ENCODE measurements at regions not wholly inside any gene's neighbourhood (a gene's known extent, or its start where the extent isn't known, plus 50 kb on each side); places are given as distances from the start of the nearest gene placed in this dataset.
"Not testable (repeated sequence)": the region's sequence is repeated elsewhere in the genome, so short reads cannot be mapped to it uniquely, and the experiment has no call there.

DNA sequence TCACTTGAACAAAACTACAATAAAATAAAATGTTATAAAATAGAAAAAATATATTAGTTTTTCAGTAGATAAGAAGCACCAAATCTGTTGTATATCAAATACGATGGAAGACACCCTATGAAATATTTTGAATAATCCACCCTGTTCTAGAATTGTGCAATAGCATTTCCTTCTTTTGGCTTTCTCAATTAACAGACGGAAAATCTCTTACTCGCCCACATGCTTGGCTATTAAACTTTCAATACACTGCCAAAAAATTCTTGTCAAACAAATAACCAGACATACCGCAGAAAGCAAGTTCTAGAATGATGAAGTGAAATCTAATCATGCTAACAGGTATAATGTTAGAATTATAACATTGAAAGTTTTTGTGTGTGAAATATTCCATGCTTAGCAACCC is 671.6 kb upstream of the SLIT2 start:
- Histone ChIP-seq H3K4me1 (ENCODE audit: control insufficient read depth, insufficient read depth, low read length, unreplicated experiment) (peaks cover 7% of the 10 kb centered on the region), H2AFZ (ENCODE audit: low read length, unreplicated experiment) (peak overlapping the region; percentile 46)

DNA sequence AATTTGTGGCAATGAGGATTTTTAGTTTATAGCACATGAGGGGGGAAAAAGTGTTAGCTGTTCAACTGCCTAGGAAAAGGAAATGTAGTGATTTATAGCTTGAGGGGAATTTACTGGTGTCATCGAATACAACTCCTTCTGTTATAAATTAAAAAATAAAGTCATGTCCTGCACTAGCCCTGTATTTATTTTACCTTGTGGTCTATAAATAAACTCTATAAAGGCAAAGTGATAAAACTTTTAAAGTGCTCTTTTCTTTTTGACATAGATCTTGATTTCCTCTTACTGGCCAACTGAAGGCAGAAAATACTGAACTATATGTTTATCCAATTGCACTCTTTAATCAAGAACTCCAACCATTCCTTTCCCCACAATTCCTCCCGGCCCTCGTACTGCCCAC is 672.1 kb upstream of the SLIT2 start:
- no peak overlapping the region for H2AFZ ChIP-seq (ENCODE audit: low read length, unreplicated experiment)
- H3K4me1 ChIP-seq (ENCODE audit: control insufficient read depth, insufficient read depth, low read length, unreplicated experiment) = peaks cover 7% of the 10 kb centered on the region
- no peak overlapping the region for H3K27ac ChIP-seq (ENCODE audit: low read depth, low read length)
- H3K36me3 ChIP-seq (ENCODE audit: insufficient read depth, low read length) = no peaks in the 10 kb centered on the region
- no peak overlapping the region for H3K4me3 ChIP-seq (ENCODE audit: low read depth, low read length)
- no peaks in the 10 kb centered on the region for H3K27me3 ChIP-seq (ENCODE audit: insufficient read depth, low read length)
- no peaks in the 10 kb centered on the region for H3K79me2 ChIP-seq (ENCODE audit: control insufficient read depth, insufficient read depth, low read length, unreplicated experiment)

More for the DNA sequence above, 671.6 kb upstream of the SLIT2 start:
- H3K36me3 ChIP-seq (ENCODE audit: insufficient read depth, low read length) = no peaks in the 10 kb centered on the region
- no peaks in the 10 kb centered on the region for H3K79me2 ChIP-seq (ENCODE audit: control insufficient read depth, insufficient read depth, low read length, unreplicated experiment)
- peak overlapping the region; percentile 22; the same call in 1 of the 2 replicates for H3K4me3 ChIP-seq (ENCODE audit: low read depth, low read length)
- H3K27ac ChIP-seq (ENCODE audit: low read depth, low read length) = no peak overlapping the region
- H3K27me3 ChIP-seq (ENCODE audit: insufficient read depth, low read length) = no peaks in the 10 kb centered on the region

DNA sequence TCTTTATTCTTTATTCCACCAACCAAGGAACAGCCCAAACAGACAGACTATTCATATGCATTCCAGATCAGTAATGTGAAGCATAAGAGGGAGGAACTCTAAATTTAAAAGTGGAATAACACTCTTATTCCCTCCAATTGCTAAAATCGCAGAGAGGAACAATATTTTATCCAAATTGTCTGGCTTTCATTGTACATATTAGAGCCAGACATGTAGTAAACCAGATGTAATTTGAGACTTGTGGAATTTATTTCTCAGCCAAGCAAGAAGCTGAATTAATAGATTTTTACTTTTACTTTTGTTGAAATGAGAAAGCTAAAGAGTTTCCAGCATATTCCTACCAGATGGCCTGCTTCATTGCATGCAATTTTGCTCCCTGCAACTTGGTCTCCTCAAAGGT is 674.6 kb upstream of the SLIT2 start:
- Histone ChIP-seq H3K4me1 (ENCODE audit: control insufficient read depth, insufficient read depth, low read length, unreplicated experiment) (peaks cover 7% of the 10 kb centered on the region), H3K79me2 (ENCODE audit: control insufficient read depth, insufficient read depth, low read length, unreplicated experiment) (no peaks in the 10 kb centered on the region), H3K4me3 (ENCODE audit: low read depth, low read length) (no peak overlapping the region), H2AFZ (ENCODE audit: low read length, unreplicated experiment) (no peak overlapping the region), H3K27me3 (ENCODE audit: insufficient read depth, low read length) (no peaks in the 10 kb centered on the region), H3K27ac (ENCODE audit: low read depth, low read length) (no peak overlapping the region), H3K36me3 (ENCODE audit: insufficient read depth, low read length) (no peaks in the 10 kb centered on the region)

DNA sequence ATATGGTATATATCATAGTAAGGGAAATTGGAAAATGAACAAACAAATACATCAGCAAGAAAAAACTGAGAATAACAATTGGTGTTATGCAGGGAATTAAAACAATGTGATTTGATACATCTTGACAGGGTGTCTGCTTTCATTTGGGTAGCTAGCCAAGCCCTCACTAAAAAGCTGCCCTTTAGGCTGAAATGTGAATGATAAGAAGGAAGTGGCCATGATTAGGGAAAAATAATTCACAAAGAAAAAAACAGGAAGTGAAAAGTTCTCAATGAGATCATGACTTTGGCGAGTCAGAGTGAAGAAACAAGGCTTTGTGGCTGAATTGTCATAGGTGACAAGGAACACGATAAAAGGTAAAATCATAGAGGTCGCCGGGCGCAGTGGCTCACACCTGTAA is 675.8 kb upstream of the SLIT2 start:
- no peak overlapping the region for H3K4me3 ChIP-seq (ENCODE audit: low read depth, low read length)
- H3K36me3 ChIP-seq (ENCODE audit: insufficient read depth, low read length) = no peaks in the 10 kb centered on the region
- H3K4me1 ChIP-seq (ENCODE audit: control insufficient read depth, insufficient read depth, low read length, unreplicated experiment) = peaks cover 7% of the 10 kb centered on the region
- H2AFZ ChIP-seq (ENCODE audit: low read length, unreplicated experiment) = peak overlapping the region; percentile 12
- no peaks in the 10 kb centered on the region for H3K27me3 ChIP-seq (ENCODE audit: insufficient read depth, low read length)
- no peak overlapping the region for H3K27ac ChIP-seq (ENCODE audit: low read depth, low read length)
- H3K79me2 ChIP-seq (ENCODE audit: control insufficient read depth, insufficient read depth, low read length, unreplicated experiment) = no peaks in the 10 kb centered on the region

DNA sequence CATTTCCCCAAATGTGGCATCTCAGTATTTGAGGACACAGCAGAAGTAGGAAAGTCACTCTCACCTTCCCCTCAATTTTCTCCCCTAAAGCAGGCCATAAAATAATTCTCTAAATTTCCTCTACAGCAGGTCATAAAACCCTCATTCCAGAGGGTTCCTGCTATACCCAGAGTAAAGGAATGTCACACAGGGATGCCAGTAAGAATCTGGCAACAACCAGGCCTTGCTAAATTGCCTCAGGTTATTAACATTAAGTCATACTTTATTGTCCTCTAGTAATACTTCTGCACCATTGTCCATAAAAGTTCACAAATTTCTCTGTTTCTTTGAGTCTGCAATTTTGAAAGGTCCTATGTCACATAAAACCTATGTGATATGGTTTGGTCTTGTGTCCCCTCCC is 685.7 kb upstream of the SLIT2 start:
- Histone ChIP-seq H3K79me2 (ENCODE audit: control insufficient read depth, insufficient read depth, low read length, unreplicated experiment) (no peaks in the 10 kb centered on the region), H3K36me3 (ENCODE audit: insufficient read depth, low read length) (no peaks in the 10 kb centered on the region), H3K4me3 (ENCODE audit: low read depth, low read length) (no peak overlapping the region), H3K27ac (ENCODE audit: low read depth, low read length) (no peak overlapping the region), H3K27me3 (ENCODE audit: insufficient read depth, low read length) (no peaks in the 10 kb centered on the region), H2AFZ (ENCODE audit: low read length, unreplicated experiment) (no peak overlapping the region), H3K4me1 (ENCODE audit: control insufficient read depth, insufficient read depth, low read length, unreplicated experiment) (no peaks in the 10 kb centered on the region)

DNA sequence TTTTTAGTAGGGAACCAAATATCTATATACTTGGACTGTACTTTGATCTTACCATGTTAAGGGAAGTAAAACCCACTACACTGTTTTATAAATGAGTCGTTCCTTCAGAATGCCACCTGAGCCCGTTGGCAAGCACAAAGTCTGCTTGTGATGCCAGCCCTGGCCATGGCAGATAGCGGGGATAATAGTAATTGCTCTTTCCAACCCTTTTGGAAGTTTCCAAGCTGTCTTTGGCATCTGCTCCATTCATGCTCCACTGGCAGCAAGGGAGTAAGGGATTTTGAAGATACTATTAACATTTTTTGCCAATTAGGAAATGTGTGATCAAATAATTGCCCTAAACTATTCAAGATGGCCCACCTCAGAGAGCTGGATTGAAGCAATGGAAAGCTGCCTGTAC is 689.2 kb upstream of the SLIT2 start:
- Histone ChIP-seq H3K27ac (ENCODE audit: low read depth, low read length) (no peak overlapping the region), H3K36me3 (ENCODE audit: insufficient read depth, low read length) (no peaks in the 10 kb centered on the region), H3K27me3 (ENCODE audit: insufficient read depth, low read length) (no peaks in the 10 kb centered on the region), H2AFZ (ENCODE audit: low read length, unreplicated experiment) (no peak overlapping the region), H3K4me3 (ENCODE audit: low read depth, low read length) (no peak overlapping the region), H3K4me1 (ENCODE audit: control insufficient read depth, insufficient read depth, low read length, unreplicated experiment) (no peaks in the 10 kb centered on the region), H3K79me2 (ENCODE audit: control insufficient read depth, insufficient read depth, low read length, unreplicated experiment) (no peaks in the 10 kb centered on the region)

DNA sequence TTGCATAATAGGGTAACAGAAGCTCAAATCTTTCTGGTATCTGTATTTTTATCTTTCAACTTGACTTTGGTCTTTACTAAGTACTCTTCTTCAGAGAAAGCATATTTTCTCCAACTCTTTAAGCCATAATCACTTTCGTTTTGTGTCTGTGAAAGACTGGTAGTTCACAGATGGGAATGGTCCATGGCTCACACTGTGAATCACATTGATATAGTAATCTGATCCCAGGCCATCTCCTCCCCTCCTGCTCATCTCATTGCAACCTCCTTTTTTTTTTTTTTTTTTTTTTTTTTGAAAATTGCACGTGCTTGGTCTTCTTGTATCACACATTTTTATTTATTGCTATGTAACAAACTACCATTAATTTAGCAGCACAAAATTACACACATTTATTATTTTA is 694.5 kb upstream of the SLIT2 start:
- H2AFZ ChIP-seq (ENCODE audit: low read length, unreplicated experiment) = no peak overlapping the region
- H3K4me1 ChIP-seq (ENCODE audit: control insufficient read depth, insufficient read depth, low read length, unreplicated experiment) = no peaks in the 10 kb centered on the region
- H3K36me3 ChIP-seq (ENCODE audit: insufficient read depth, low read length) = no peaks in the 10 kb centered on the region
- no peaks in the 10 kb centered on the region for H3K79me2 ChIP-seq (ENCODE audit: control insufficient read depth, insufficient read depth, low read length, unreplicated experiment)
- H3K4me3 ChIP-seq (ENCODE audit: low read depth, low read length) = no peak overlapping the region
- no peaks in the 10 kb centered on the region for H3K27me3 ChIP-seq (ENCODE audit: insufficient read depth, low read length)
- no peak overlapping the region for H3K27ac ChIP-seq (ENCODE audit: low read depth, low read length)

DNA sequence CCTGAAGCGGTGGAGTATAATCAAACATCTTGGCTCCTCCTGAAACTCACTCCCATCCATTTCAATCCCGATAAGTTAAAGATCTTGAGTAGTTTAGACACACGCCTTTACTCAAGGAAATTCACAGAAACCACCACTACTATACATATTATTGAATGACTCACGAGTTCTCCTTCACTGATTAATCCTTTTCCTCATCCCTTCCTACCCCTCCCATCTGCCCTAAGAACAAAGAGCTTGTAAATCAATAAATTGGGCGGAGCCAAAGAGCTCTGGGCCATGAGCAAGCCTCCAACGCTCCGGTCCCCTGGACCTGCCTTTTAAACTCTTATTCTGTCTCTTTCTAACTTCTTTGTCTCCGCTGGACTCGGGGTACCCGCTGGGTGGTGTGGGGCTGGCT is 695.4 kb upstream of the SLIT2 start:
- H3K27me3 ChIP-seq (ENCODE audit: insufficient read depth, low read length); H3K27ac ChIP-seq (ENCODE audit: low read depth, low read length); H3K36me3 ChIP-seq (ENCODE audit: insufficient read depth, low read length); H3K4me1 ChIP-seq (ENCODE audit: control insufficient read depth, insufficient read depth, low read length, unreplicated experiment); H3K4me3 ChIP-seq (ENCODE audit: low read depth, low read length); H3K79me2 ChIP-seq (ENCODE audit: control insufficient read depth, insufficient read depth, low read length, unreplicated experiment); H2AFZ ChIP-seq (ENCODE audit: low read length, unreplicated experiment): not testable (repeated sequence)

DNA sequence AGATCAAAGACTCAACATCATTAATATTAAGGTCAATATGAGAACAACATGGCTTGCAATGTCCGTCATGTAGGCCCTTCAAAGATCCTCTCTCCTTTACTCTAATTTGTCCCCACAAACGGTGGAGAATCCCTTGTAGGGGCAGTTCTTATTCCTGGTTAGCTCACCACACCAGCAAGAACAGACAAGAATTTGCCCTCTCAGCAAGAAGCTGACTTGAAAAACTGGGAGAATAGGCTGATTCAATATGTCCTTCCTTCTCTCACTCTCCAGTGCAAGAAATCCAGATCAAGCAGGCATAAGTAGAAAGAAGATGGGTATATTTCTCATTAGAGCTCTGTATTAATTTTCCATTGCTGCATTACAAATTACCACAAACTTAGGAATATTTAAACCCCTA is 704.2 kb upstream of the SLIT2 start:
- Histone ChIP-seq H2AFZ (ENCODE audit: low read length, unreplicated experiment) (no peak overlapping the region), H3K4me3 (ENCODE audit: low read depth, low read length) (no peak overlapping the region), H3K36me3 (ENCODE audit: insufficient read depth, low read length) (no peaks in the 10 kb centered on the region)

DNA sequence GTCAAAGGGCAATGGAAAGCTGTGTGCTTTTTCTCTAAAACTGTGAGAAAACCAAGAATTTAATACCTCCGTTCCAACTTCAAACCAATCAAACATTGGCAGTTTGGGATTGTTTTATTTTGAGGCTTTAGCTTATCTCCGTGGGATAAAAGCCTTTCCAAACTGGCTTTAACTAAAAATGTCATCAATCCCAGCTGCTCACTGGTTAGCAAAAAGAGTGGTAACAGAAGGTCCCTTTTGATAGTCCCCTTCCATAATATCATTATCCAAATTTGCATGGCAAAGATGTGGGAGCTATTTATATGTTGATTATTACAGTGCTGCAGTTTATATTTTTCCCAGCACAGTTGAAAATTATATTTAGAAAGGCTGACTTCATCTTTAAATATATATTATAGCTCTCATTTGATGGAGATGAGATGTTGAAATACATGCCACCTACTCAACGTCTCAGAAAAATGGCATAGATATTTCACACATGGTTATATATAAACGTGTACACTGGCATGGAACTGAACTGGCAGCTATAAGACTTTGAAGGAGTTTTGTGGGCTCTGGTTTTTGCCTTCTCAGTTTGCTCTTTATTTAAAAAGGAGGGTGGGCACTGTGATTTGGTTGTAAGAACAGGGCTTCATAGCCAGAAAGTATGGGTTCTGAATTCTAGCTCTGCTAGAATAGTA is 707.1 kb upstream of the SLIT2 start:
- Histone ChIP-seq H3K27me3 (ENCODE audit: insufficient read depth, low read length) (no peaks in the 10 kb centered on the region), H3K27ac (ENCODE audit: low read depth, low read length) (no peak overlapping the region), H3K36me3 (ENCODE audit: insufficient read depth, low read length) (no peaks in the 10 kb centered on the region), H3K79me2 (ENCODE audit: control insufficient read depth, insufficient read depth, low read length, unreplicated experiment) (no peaks in the 10 kb centered on the region), H2AFZ (ENCODE audit: low read length, unreplicated experiment) (no peak overlapping the region), H3K4me1 (ENCODE audit: control insufficient read depth, insufficient read depth, low read length, unreplicated experiment) (no peaks in the 10 kb centered on the region), H3K4me3 (ENCODE audit: low read depth, low read length) (no peak overlapping the region)

More for the DNA sequence above, 704.2 kb upstream of the SLIT2 start:
- no peaks in the 10 kb centered on the region for H3K79me2 ChIP-seq (ENCODE audit: control insufficient read depth, insufficient read depth, low read length, unreplicated experiment)
- no peaks in the 10 kb centered on the region for H3K27me3 ChIP-seq (ENCODE audit: insufficient read depth, low read length)
- no peaks in the 10 kb centered on the region for H3K4me1 ChIP-seq (ENCODE audit: control insufficient read depth, insufficient read depth, low read length, unreplicated experiment)
- H3K27ac ChIP-seq (ENCODE audit: low read depth, low read length) = no peak overlapping the region

DNA sequence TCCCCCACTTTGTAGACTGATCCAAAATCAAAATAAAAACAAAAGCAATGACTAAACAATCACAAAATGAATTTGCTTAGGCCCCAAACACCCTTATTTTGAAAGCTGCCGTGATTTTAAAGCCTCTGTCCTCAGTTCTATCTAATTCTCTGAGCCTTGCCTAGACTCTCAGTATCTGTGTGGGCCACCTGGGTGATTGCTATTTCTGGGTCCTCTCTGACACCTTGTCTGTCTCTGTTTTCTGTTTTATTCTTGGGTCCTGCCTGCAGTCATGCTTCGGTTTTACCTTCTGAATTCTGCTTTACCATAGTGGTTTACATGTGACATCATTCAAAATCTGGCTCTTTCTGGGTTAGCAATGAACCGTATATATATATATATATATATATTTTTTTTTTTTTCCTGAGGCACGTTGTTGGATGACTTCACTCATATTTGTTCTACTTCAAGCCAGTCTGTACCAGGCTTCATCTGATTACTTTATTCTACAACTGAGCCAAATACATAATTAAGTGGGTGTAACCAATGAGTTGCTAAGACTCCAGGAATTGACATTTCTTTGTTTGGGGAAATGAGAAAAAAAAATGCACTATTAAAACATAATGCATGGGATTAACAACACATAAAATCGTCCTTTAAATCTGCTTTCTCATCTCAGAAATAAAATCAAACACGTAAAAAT is 710.7 kb upstream of the SLIT2 start:
- Histone ChIP-seq H3K4me1 (ENCODE audit: control insufficient read depth, insufficient read depth, low read length, unreplicated experiment) (no peaks in the 10 kb centered on the region), H3K79me2 (ENCODE audit: control insufficient read depth, insufficient read depth, low read length, unreplicated experiment) (no peaks in the 10 kb centered on the region), H3K27ac (ENCODE audit: low read depth, low read length) (no peak overlapping the region), H3K36me3 (ENCODE audit: insufficient read depth, low read length) (no peaks in the 10 kb centered on the region), H2AFZ (ENCODE audit: low read length, unreplicated experiment) (no peak overlapping the region), H3K27me3 (ENCODE audit: insufficient read depth, low read length) (no peaks in the 10 kb centered on the region), H3K4me3 (ENCODE audit: low read depth, low read length) (no peak overlapping the region)

All from ACC112 (cell line).